ENCODE measurements at regions not wholly inside any gene's neighbourhood (a gene's known extent, or its start where the extent isn't known, plus 50 kb on each side); places are given as distances from the start of the nearest gene placed in this dataset.

DNA sequence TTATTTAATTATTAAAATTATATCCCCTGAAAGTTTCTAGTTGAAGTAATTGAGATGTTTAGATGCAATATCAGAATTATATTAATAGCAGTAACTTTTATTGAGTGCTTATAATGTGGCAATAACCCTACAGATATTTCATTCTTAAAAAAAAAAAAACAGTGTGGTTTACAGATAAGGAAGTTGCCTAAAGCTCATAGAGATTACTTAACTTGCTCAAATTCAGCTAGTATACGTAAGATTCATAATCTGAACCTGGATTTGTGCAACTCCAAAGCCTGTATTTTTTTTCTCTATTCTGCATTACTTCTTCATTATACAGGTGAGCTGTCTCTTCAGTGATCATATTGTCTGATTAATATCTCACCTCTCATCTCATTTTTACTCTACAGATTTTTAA is 156.0 kb upstream of the PTBP2 start:
- TF ChIP-seq, protein P1, sequence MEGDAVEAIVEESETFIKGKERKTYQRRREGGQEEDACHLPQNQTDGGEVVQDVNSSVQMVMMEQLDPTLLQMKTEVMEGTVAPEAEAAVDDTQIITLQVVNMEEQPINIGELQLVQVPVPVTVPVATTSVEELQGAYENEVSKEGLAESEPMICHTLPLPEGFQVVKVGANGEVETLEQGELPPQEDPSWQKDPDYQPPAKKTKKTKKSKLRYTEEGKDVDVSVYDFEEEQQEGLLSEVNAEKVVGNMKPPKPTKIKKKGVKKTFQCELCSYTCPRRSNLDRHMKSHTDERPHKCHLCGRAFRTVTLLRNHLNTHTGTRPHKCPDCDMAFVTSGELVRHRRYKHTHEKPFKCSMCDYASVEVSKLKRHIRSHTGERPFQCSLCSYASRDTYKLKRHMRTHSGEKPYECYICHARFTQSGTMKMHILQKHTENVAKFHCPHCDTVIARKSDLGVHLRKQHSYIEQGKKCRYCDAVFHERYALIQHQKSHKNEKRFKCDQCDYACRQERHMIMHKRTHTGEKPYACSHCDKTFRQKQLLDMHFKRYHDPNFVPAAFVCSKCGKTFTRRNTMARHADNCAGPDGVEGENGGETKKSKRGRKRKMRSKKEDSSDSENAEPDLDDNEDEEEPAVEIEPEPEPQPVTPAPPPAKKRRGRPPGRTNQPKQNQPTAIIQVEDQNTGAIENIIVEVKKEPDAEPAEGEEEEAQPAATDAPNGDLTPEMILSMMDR (IDR thresholded peaks at IDR 0.05), result no peak
- TF ChIP-seq POLR2A (IDR thresholded peaks at IDR 0.05), result no peak
- no peak for TF ChIP-seq EP300 (IDR thresholded peaks at IDR 0.05)
- no peak for TF ChIP-seq POLR2AphosphoS5 (IDR thresholded peaks at IDR 0.05)

Data from sigmoid colon (tissue), 4 donors.